WERI-Rb-1 (cell line): ENCODE measurements at regions not wholly inside any gene's neighbourhood (a gene's known extent, or its start where the extent isn't known, plus 50 kb on each side); places are given as distances from the start of the nearest gene placed in this dataset.

ENCODE experiments used
- DNase-seq: peaks from one replicate; pipeline ENCODE4 v3.0.0-alpha.2; 2020
- H3K27ac ChIP-seq: fragments of 250-450 bp; sonication (Bioruptor Pico); 2 replicates; pipeline ENCODE4 v1.5.1; 2020; ENCODE audit warnings: mild to moderate bottlenecking, moderate library complexity
- H3K27me3 ChIP-seq: fragments of 250-450 bp; sonication (Bioruptor Pico); 2 replicates; pipeline ENCODE4 v1.5.1; 2021; ENCODE audit warnings: mild to moderate bottlenecking, low read depth, moderate library complexity; ENCODE audit not compliant: insufficient read depth, severe bottlenecking
- H3K36me3 ChIP-seq: fragments of 250-450 bp; sonication (Bioruptor Pico); 2 replicates; pipeline ENCODE4 v1.5.1; 2020; ENCODE audit warnings: mild to moderate bottlenecking, moderate library complexity
- H3K4me3 ChIP-seq: 2 replicates; pipeline ENCODE4 v1.5.1; 2011; ENCODE audit warnings: low read depth, mild to moderate bottlenecking, control low read depth, low read length
- H3K9me3 ChIP-seq: fragments of 250-450 bp; sonication (Bioruptor Pico); 2 replicates; pipeline ENCODE4 v1.5.1; 2021; ENCODE audit warnings: mild to moderate bottlenecking, moderate library complexity; ENCODE audit not compliant: severe bottlenecking
- CTCF ChIP-seq: IDR thresholded peaks from 2 replicates; pipeline ENCODE4 v1.5.1; 2011; ENCODE audit warnings: low read depth, mild to moderate bottlenecking, control low read depth, inconsistent platforms, low read length

- Histone ChIP-seq H3K27me3 (no peaks in the 10 kb centered on the region), H3K9me3 (no peaks in the 10 kb centered on the region), H3K36me3 (no peaks in the 10 kb centered on the region), H3K27ac (no peak overlapping the region), H3K4me3 (no peak overlapping the region)
- TF ChIP-seq CTCF: no peak
- no peak for DNase-seq
Observed at GRCh38 chr5:90338712-90339372, 70.7 kb downstream of the CETN3 start.

GRCh38 chr5:90337449-90338052, 72.0 kb downstream of the CETN3 start:
- no peak overlapping the region for H3K4me3 ChIP-seq
- H3K9me3 ChIP-seq: no peaks in the 10 kb centered on the region
- DNase-seq: no peak
- no peak for TF ChIP-seq CTCF
- H3K36me3 ChIP-seq: no peaks in the 10 kb centered on the region
- H3K27me3 ChIP-seq: no peaks in the 10 kb centered on the region
- H3K27ac ChIP-seq: no peak overlapping the region

GRCh38 chr5:90336752-90337151, 72.8 kb downstream of the CETN3 start:
- no peak for TF ChIP-seq CTCF
- no peak overlapping the region for H3K27ac ChIP-seq
- no peaks in the 10 kb centered on the region for H3K36me3 ChIP-seq
- H3K27me3 ChIP-seq: no peaks in the 10 kb centered on the region
- no peak overlapping the region for H3K4me3 ChIP-seq
- no peak for DNase-seq
- no peaks in the 10 kb centered on the region for H3K9me3 ChIP-seq

DNA sequence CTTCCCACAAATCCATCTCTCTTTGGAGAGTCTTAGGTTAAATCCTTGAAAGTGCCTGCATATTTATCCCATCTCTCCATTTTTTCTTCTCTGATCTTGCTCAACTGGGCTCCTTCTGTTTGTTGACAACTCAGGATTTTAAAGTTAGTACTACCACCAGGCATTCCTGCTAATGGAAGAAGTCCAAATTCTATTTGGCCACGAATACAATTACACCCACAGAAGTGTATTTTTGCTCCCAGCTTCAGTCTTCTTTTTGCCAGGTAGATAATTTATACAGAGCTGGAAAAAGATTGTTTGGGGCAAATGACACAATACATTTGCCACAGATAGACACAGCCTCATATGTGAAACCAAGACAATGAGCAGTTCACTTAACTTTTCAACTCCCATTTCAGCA, 74.8 kb downstream of the CETN3 start:
- Histone ChIP-seq H3K27me3 (no peaks in the 10 kb centered on the region), H3K27ac (no peak overlapping the region), H3K36me3 (no peaks in the 10 kb centered on the region), H3K4me3 (no peak overlapping the region), H3K9me3 (no peaks in the 10 kb centered on the region)
- no peak for TF ChIP-seq CTCF
- no peak for DNase-seq

- Histone ChIP-seq H3K4me3 (no peak overlapping the region), H3K9me3 (no peaks in the 10 kb centered on the region), H3K27ac (no peak overlapping the region), H3K27me3 (no peaks in the 10 kb centered on the region), H3K36me3 (no peaks in the 10 kb centered on the region)
- no peak for TF ChIP-seq CTCF
- DNase-seq: no peak
Observed at GRCh38 chr5:90329911-90330310, 79.6 kb downstream of the CETN3 start.

GRCh38 chr5:90326995-90327394, 82.6 kb downstream of the CETN3 start:
- DNase-seq: no peak
- Histone ChIP-seq H3K9me3 (no peaks in the 10 kb centered on the region), H3K27me3 (no peaks in the 10 kb centered on the region), H3K4me3 (no peak overlapping the region), H3K36me3 (no peaks in the 10 kb centered on the region), H3K27ac (no peak overlapping the region)
- TF ChIP-seq CTCF: no peak
